Astrocyte of the spinal cord (primary cell): ENCODE measurements at regions not wholly inside any gene's neighbourhood (a gene's known extent, or its start where the extent isn't known, plus 50 kb on each side); places are given as distances from the start of the nearest gene placed in this dataset.

Experiments
- DNase-seq: peaks from one replicate; pipeline ENCODE4 v3.0.0; 2011; ENCODE audit warnings: low read depth, low spot score
- H3K4me3 ChIP-seq: 2 replicates; pipeline ENCODE4 v1.5.1; 2011; ENCODE audit warnings: low read depth, mild to moderate bottlenecking, low read length, moderate library complexity
- in situ Hi-C: cut with HindIII; loops from 2 replicates; pipeline ENCODE4 v1.10.0; 2017; ENCODE audit warnings: low sequenced_read_pairs
- TF ChIP-seq, protein P1 (sequence below): IDR thresholded peaks from 2 replicates; pipeline ENCODE4 v1.5.1; 2012; ENCODE audit warnings: low read depth, mild to moderate bottlenecking, low read length, inconsistent platforms

DNA sequence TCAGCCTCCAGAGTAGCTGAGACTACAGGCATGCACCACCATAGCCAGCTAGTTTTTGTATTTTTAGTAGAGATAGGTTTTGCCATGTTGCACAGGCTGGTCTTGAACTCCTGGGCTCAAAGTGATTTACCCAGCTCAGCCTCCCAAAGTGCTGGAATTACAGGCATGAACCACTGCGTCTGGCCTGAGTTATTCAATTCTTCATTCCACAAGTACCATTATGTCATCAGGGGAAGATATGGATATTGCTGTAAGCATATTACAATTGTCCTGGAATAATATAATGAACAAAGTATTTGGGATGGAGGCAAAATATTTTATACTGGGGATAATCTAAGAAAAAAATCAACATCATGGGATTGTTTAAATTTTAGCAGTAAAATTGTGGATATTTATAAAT, 646.0 kb upstream of the SLITRK6 start:
- in situ Hi-C loops = no loop called here
- H3K4me3 ChIP-seq = no peak overlapping the region
- DNase-seq = no peak
- TF ChIP-seq, protein P1, sequence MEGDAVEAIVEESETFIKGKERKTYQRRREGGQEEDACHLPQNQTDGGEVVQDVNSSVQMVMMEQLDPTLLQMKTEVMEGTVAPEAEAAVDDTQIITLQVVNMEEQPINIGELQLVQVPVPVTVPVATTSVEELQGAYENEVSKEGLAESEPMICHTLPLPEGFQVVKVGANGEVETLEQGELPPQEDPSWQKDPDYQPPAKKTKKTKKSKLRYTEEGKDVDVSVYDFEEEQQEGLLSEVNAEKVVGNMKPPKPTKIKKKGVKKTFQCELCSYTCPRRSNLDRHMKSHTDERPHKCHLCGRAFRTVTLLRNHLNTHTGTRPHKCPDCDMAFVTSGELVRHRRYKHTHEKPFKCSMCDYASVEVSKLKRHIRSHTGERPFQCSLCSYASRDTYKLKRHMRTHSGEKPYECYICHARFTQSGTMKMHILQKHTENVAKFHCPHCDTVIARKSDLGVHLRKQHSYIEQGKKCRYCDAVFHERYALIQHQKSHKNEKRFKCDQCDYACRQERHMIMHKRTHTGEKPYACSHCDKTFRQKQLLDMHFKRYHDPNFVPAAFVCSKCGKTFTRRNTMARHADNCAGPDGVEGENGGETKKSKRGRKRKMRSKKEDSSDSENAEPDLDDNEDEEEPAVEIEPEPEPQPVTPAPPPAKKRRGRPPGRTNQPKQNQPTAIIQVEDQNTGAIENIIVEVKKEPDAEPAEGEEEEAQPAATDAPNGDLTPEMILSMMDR = no peak

DNA sequence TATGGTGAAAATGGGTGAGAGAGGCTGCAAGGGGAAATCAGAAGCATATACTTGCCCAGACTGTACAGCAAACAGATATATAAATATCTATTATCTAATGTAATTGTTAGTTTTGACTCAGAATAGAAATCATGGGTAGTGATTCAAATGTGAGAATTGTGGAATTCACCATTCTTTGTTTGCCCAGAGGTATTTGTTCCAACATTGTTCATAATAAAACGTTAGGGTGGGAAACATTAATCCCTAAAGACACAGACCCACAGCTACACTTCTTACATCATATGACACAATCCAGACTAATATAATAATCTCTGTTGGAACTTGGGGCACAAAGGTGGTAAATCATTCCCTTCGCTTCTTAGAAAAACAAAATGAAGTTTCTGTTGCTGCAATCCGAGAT, 646.5 kb upstream of the SLITRK6 start:
- in situ Hi-C loops = no loop called here
- TF ChIP-seq, protein P1 = no peak
- peak; percentile 74 for DNase-seq
- H3K4me3 ChIP-seq = no peak overlapping the region

DNA sequence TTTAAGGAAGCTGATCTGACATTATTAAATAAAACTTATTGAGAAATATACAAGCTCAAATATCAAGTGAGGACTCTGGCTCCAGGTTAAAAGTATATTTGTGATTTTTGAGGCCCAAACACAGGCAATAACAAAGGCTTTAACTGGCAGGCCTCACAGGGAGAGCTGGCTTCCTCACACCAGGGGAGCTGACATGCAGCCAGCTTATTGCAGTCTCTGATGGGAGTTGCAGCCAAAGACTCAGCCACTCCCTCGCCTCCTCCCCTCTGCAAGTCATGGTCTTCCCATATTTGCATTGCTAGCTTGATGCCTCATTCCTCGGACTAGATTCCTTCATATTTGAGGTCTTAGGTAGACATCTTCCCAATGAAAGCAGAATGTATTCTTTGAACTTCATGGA, 647.1 kb upstream of the SLITRK6 start:
- TF ChIP-seq, protein P1 = no peak
- peak; percentile 95 for DNase-seq
- in situ Hi-C loops = no loop called here
- H3K4me3 ChIP-seq = no peak overlapping the region

DNA sequence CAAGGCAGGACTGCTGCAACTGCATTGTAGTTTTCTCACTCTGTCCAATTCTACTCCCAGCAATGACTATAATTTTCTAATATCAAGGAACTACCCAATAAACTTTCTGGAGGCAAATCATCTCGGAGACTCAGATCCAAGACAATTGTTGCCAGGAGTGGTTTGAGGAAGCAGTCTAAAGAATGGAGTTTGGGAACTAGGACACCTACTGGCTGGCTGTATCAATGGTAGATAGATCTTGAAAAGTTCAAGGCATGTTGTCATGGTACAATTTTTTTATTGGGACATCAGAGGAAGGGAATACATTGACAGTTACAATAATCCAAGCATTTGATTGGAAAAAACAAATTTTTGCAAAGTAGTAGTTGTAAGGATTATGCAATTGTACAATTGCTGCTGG, 648.3 kb upstream of the SLITRK6 start:
- TF ChIP-seq, protein P1 = no peak

DNA sequence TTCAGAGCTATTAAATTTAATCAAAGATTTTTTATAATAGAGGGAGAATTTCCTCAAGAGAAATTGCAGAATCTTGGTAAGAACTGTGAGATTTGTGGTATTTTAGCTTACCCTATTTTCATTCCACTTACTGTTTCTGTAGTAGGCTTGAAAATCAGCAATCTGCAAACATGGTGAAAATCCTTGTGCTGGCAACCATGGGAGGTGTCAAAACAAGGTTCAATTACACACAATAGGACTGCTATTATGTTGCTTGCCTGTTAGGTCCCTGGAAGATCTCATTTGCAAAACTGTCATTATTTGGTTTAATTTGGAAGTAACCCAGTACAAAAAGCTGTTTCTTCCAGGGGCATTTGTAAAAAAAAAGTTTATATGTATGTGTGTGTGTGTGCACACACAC, 662.8 kb upstream of the SLITRK6 start:
- in situ Hi-C loops = no loop called here
- no peak for DNase-seq
- no peak overlapping the region for H3K4me3 ChIP-seq
- TF ChIP-seq, protein P1 = no peak

More for the DNA sequence above, 648.3 kb upstream of the SLITRK6 start:
- DNase-seq = no peak
- in situ Hi-C loops = no loop called here
- no peak overlapping the region for H3K4me3 ChIP-seq

DNA sequence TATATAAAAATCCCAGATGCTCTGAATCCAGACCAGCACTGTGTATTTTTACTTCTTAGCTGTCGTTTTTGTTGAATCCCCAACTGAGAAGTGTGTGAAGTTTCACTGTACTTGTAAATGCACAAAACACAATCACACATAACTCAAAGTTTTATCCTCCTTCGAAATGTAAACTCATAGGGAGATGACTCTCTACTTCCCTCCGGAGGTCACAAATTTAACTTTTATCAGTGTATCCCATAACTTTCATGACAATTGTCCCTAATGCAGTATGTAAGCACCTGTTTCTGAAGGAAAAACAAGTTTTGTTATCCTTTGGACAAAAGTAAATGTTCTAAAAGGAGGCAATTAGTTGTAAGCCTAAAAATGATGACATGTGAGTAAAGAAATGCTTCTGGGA, 665.0 kb upstream of the SLITRK6 start:
- in situ Hi-C loops = no loop called here
- H3K4me3 ChIP-seq = no peak overlapping the region
- TF ChIP-seq, protein P1 = peak; percentile 43
- peak; percentile 10 for DNase-seq

DNA sequence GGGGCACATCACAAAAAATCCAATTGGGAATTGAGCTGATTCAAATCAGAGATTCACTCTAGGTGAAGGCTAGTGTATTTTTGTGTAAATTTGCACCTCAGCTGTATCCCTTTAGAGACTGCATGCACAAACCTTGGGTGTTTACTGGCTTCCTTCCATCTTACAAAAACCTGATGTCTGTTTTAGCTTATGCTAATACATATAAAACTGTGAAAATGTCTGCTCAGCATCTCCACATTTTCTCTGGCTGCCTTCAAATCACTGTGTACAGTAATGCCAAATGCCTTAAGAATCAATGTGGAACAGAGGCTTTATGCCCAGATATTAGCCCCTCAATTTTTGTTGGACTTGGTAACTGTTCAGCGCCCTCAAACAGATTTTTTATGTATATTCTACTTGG, 675.8 kb upstream of the SLITRK6 start:
- TF ChIP-seq, protein P1 = no peak
- in situ Hi-C loops = no loop called here
- H3K4me3 ChIP-seq = no peak overlapping the region
- no peak for DNase-seq
